HL-60 (cell line): ENCODE measurements at regions not wholly inside any gene's neighbourhood (a gene's known extent, or its start where the extent isn't known, plus 50 kb on each side); places are given as distances from the start of the nearest gene placed in this dataset.

ENCODE experiments used
- CTCF ChIP-seq: IDR thresholded peaks from one replicate; pipeline ENCODE4 v1.5.1; 2011; ENCODE audit warnings: low read length, control low read depth, inconsistent platforms; ENCODE audit not compliant: insufficient read depth
- GABPA ChIP-seq: IDR thresholded peaks from 2 replicates; pipeline ENCODE4 v1.6.1; 2012; ENCODE audit warnings: low read depth
- POLR2AphosphoS5 ChIP-seq: IDR thresholded peaks from 2 replicates; pipeline ENCODE4 v1.6.1; 2012; ENCODE audit warnings: low read depth
- TF ChIP-seq, protein P1 (sequence below): IDR thresholded peaks from 2 replicates; pipeline ENCODE4 v1.6.1; 2012; ENCODE audit warnings: low read depth; ENCODE audit not compliant: insufficient replicate concordance

GRCh38 chr14:58798173-58798572 is 160.4 kb downstream of the DACT1 start:
- TF ChIP-seq CTCF (no peak), POLR2AphosphoS5 (no peak), GABPA (no peak)
- TF ChIP-seq, protein P1, sequence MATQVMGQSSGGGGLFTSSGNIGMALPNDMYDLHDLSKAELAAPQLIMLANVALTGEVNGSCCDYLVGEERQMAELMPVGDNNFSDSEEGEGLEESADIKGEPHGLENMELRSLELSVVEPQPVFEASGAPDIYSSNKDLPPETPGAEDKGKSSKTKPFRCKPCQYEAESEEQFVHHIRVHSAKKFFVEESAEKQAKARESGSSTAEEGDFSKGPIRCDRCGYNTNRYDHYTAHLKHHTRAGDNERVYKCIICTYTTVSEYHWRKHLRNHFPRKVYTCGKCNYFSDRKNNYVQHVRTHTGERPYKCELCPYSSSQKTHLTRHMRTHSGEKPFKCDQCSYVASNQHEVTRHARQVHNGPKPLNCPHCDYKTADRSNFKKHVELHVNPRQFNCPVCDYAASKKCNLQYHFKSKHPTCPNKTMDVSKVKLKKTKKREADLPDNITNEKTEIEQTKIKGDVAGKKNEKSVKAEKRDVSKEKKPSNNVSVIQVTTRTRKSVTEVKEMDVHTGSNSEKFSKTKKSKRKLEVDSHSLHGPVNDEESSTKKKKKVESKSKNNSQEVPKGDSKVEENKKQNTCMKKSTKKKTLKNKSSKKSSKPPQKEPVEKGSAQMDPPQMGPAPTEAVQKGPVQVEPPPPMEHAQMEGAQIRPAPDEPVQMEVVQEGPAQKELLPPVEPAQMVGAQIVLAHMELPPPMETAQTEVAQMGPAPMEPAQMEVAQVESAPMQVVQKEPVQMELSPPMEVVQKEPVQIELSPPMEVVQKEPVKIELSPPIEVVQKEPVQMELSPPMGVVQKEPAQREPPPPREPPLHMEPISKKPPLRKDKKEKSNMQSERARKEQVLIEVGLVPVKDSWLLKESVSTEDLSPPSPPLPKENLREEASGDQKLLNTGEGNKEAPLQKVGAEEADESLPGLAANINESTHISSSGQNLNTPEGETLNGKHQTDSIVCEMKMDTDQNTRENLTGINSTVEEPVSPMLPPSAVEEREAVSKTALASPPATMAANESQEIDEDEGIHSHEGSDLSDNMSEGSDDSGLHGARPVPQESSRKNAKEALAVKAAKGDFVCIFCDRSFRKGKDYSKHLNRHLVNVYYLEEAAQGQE: no peak
